Small intestine (tissue), 7 donors: ENCODE measurements at regions not wholly inside any gene's neighbourhood (a gene's known extent, or its start where the extent isn't known, plus 50 kb on each side); places are given as distances from the start of the nearest gene placed in this dataset.
"Not testable (repeated sequence)": the region's sequence is repeated elsewhere in the genome, so short reads cannot be mapped to it uniquely, and the experiment has no call there.

Experiments used
- DNase-seq, 2 donors: peaks; one replicate each; pipeline versions ENCODE4 v3.0.0 to v3.0.0-alpha.2; 2013
- FAIRE-seq: peaks from 2 replicates; lab custom pipeline; 2012; peaks lifted over from hg19 to GRCh38; lab: Jason Lieb, UNC
- H3K27ac ChIP-seq, 3 donors: one replicate each; pipeline ENCODE4 v1.5.1; 2013; ENCODE audit warnings: low read length in 2 of 3, mild to moderate bottlenecking in 2 of 3, control low read depth in 1 of 3, inconsistent platforms in 1 of 3, low read depth in 1 of 3, moderate library complexity in 1 of 3
- H3K27me3 ChIP-seq, 3 donors: one replicate each; pipeline ENCODE4 v1.6.1; 2013; ENCODE audit warnings: low read length in 3 of 3, inconsistent platforms in 1 of 3; ENCODE audit not compliant: control insufficient read depth in 3 of 3, insufficient read depth in 3 of 3
- H3K36me3 ChIP-seq, 3 donors: one replicate each; pipeline ENCODE4 v1.6.1; 2013; ENCODE audit warnings: low read length in 3 of 3, inconsistent platforms in 1 of 3, low read depth in 1 of 3, mild to moderate bottlenecking in 1 of 3, moderate library complexity in 1 of 3; ENCODE audit not compliant: control insufficient read depth in 3 of 3, insufficient read depth in 2 of 3
- H3K4me1 ChIP-seq, 3 donors: one replicate each; pipeline ENCODE4 v1.6.1; 2013; ENCODE audit warnings: low read length in 2 of 3, inconsistent platforms in 1 of 3, low read depth in 1 of 3, mild to moderate bottlenecking in 1 of 3, moderate library complexity in 1 of 3; ENCODE audit not compliant: control insufficient read depth in 3 of 3, insufficient read depth in 2 of 3
- H3K4me3 ChIP-seq, 3 donors: one replicate each; pipeline ENCODE4 v1.5.1; 2013; ENCODE audit warnings: low read length in 3 of 3, control low read depth in 1 of 3, inconsistent platforms in 1 of 3, low read depth in 1 of 3, mild to moderate bottlenecking in 1 of 3, moderate library complexity in 1 of 3
- H3K9me3 ChIP-seq, 2 donors: one replicate each; pipeline ENCODE4 v1.6.1; 2013; ENCODE audit warnings: low read depth in 1 of 2, low read length in 1 of 2; ENCODE audit not compliant: control insufficient read depth in 2 of 2, insufficient read depth in 1 of 2
- WGBS, 3 donors: extraction: QIAGEN DNeasy Blood & Tissue Kit; methylation state at CpG; one replicate each; pipeline ENCODE4 v1.1.7; 2013; 5-methylcytosine and 5-hydroxymethylcytosine counted together
- donor health status: healthy with polysubstance abuse.
- donor health status: control.
- donor health status: control.
- donor health status: Bipolar disorder and iron deficiency.
- donor health status: healthy.

DNA sequence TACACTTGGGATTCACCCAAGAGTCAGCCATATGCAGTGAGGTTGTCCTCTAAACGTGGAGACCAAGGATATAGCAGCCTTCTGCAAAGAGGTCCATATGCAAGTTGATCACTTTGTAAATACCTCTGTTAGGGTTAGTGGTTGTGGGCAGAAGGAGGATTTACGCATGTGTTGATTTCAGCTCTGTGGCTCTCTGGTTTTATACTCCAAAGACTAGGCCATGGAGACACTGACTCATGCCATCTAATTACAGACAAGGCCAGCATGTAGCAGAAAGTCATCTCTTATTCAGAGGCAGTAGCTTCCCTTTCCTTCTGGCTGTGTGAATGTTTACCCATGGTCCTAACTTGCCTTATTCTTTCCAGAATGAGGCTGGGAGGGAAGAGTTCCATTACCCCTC is 140.9 kb upstream of the GOLGA6L4 start:
- not testable (repeated sequence) for H3K27ac ChIP-seq, H3K36me3 ChIP-seq, H3K4me3 ChIP-seq, FAIRE-seq, H3K4me1 ChIP-seq, H3K9me3 ChIP-seq, H3K27me3 ChIP-seq, DNase-seq
- WGBS, 3 donors: 57 to 72% (median 57%) methylated on average over 2 of the region's 2 CpGs

GRCh38 chr15:84097053-84097452 is 138.5 kb upstream of the GOLGA6L4 start:
- H3K36me3 ChIP-seq, H3K4me3 ChIP-seq, H3K27me3 ChIP-seq, DNase-seq, H3K4me1 ChIP-seq, H3K27ac ChIP-seq, H3K9me3 ChIP-seq, FAIRE-seq: not testable (repeated sequence)
- 34 to 62% (median 39%) methylated on average over 3 of the region's 3 CpGs for WGBS, 3 donors

DNA sequence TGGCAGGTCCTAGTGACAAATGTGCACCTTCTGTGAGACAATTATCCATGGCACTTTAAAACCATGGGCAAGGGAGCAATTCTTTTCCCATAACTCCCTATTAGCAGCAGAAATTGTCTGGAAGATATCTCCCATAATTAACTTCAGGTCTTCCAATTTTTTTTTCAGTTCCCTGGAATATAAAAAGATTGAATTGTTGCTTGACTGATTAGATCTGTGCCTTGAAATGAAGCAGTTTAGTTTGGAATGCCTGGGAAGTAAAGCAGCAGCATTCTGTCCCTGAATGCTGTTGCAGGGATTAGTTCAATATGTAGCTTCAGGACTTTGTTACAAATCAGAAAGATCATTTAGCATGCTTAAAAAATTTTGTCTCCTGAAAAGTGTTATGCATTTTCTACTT is 137.0 kb upstream of the GOLGA6L4 start:
- Histone ChIP-seq H3K27me3 (no peaks in the 10 kb centered on the region), H3K9me3 (no peaks in the 10 kb centered on the region), H3K4me3 (no peak overlapping the region), H3K36me3 (no peaks in the 10 kb centered on the region), H3K27ac (no peak overlapping the region), H3K4me1 (no peaks in the 10 kb centered on the region)
- no peak for DNase-seq
- FAIRE-seq: no peak

DNA sequence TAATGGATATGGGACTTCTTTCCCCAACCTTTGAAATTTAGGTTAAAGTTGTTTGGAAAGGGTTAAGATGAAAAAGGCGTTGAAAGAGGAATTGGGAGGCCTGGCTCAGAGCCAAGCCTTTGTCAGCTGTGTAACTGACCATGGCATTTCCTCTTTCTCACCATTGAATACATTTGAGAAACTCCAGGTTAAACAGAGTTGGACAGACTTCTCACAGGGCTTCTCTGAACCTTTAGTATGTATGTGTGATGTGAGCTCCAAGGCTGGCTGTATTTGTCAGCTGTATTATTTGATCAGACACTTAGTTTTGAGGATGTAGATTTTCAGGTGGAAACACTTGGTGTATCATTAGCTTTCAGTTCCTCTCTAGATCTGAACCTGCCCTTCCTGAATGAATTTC is 136.4 kb upstream of the GOLGA6L4 start:
- no peak for DNase-seq
- Histone ChIP-seq H3K27ac (no peak overlapping the region), H3K4me3 (no peak overlapping the region), H3K27me3 (no peaks in the 10 kb centered on the region), H3K36me3 (no peaks in the 10 kb centered on the region), H3K4me1 (no peaks in the 10 kb centered on the region), H3K9me3 (no peaks in the 10 kb centered on the region)
- FAIRE-seq: no peak
- WGBS, 3 donors: 0 to 15% (median 3%) methylated on average over 1 of the region's 1 CpG

DNA sequence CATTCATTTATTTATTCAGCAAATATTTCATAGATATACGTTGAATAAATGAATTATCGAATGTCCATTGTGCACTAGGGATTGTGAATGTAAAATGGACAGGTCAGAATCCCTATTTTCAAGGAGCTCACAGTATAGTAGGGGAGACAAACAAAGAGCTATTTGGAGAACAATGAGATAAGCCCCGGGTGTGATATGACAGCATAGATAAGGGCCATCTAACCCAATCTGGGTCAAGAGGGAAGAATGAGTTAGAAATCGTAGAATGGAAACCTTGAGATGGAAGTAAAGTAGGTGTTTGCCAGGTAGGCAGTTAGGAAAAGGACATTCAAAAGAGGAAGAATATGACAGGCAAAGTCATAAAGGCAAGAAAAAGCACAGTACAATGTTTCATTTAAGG is 132.2 kb upstream of the GOLGA6L4 start:
- H3K4me3 ChIP-seq: no peak overlapping the region
- no peaks in the 10 kb centered on the region for H3K4me1 ChIP-seq
- FAIRE-seq (no peak), DNase-seq (no peak)
- H3K9me3 ChIP-seq: no peaks in the 10 kb centered on the region
- no peak overlapping the region for H3K27ac ChIP-seq
- H3K36me3 ChIP-seq: no peaks in the 10 kb centered on the region
- 52 to 71% (median 60%) methylated on average over 4 of the region's 4 CpGs for WGBS, 3 donors
- no peaks in the 10 kb centered on the region for H3K27me3 ChIP-seq

DNA sequence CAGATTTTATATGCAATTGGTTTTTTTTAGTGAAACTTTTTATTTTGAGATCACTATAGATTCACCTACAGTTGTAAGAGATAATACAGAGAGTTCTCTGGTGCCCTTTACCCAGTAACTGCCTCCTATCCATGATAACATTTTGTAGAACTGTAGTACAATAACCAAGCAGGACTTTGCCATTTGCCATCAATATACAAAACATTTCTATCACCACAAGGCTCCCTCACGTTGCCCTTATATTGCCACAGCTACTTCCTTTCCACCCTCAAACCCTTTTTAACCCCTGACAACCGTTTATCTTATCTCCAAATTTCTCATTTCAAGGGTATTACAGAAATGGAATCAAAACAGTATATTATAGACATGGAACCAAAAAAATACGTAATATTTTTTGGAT is 130.7 kb upstream of the GOLGA6L4 start:
- WGBS, 3 donors: 33 to 53% (median 39%) methylated on average over 3 of the region's 3 CpGs
- no peak overlapping the region for H3K4me3 ChIP-seq
- no peak overlapping the region for H3K27ac ChIP-seq
- DNase-seq (no peak), FAIRE-seq (no peak)
- H3K36me3 ChIP-seq: no peaks in the 10 kb centered on the region
- H3K4me1 ChIP-seq: no peaks in the 10 kb centered on the region
- no peaks in the 10 kb centered on the region for H3K9me3 ChIP-seq
- H3K27me3 ChIP-seq: no peaks in the 10 kb centered on the region

- no peaks in the 10 kb centered on the region for H3K4me1 ChIP-seq
- no peak overlapping the region for H3K27ac ChIP-seq
- no peaks in the 10 kb centered on the region for H3K27me3 ChIP-seq
- FAIRE-seq (no peak), DNase-seq (no peak)
- no peaks in the 10 kb centered on the region for H3K9me3 ChIP-seq
- H3K4me3 ChIP-seq: no peak overlapping the region
- H3K36me3 ChIP-seq: no peaks in the 10 kb centered on the region
- WGBS, 3 donors: 62 to 81% (median 77%) methylated on average over 2 of the region's 2 CpGs
Measured at GRCh38 chr15:84108728-84109127, 126.8 kb upstream of the GOLGA6L4 start.

- no peaks in the 10 kb centered on the region for H3K36me3 ChIP-seq
- DNase-seq: no peak
- no peaks in the 10 kb centered on the region for H3K9me3 ChIP-seq
- no peaks in the 10 kb centered on the region for H3K4me1 ChIP-seq
- no peak overlapping the region for H3K27ac ChIP-seq
- WGBS, 3 donors: 55 to 58% (median 57%) methylated on average over 2 of the region's 2 CpGs
- H3K27me3 ChIP-seq: no peaks in the 10 kb centered on the region
- no peak for FAIRE-seq
- no peak overlapping the region for H3K4me3 ChIP-seq
Measured at GRCh38 chr15:84111575-84111974, 124.0 kb upstream of the GOLGA6L4 start.

DNA sequence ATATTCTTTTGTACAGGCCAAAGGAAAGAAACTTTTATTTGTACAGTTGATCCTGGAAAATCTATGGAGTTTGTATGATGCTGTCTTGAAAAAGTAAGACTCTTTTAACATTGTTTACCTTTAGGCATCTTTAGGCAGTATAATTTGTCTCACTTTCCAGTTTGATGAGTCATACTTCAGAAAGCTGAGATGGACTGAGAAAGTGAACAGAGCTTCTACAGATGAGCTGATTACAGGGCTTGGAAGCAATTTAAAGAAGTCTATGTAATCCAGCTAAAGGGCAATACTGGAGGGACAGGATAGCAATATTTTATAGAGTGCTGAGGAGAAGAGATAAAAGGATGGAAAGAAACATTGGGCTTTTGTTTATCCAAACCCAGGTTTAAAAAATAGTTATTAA is 123.5 kb upstream of the GOLGA6L4 start:
- DNase-seq (no peak), FAIRE-seq (no peak)
- no peaks in the 10 kb centered on the region for H3K36me3 ChIP-seq
- H3K27me3 ChIP-seq: no peaks in the 10 kb centered on the region
- H3K9me3 ChIP-seq: no peaks in the 10 kb centered on the region
- H3K27ac ChIP-seq: no peak overlapping the region
- H3K4me1 ChIP-seq: no peaks in the 10 kb centered on the region
- H3K4me3 ChIP-seq: no peak overlapping the region
